ENCODE measurements at regions not wholly inside any gene's neighbourhood (a gene's known extent, or its start where the extent isn't known, plus 50 kb on each side); places are given as distances from the start of the nearest gene placed in this dataset.

DNA sequence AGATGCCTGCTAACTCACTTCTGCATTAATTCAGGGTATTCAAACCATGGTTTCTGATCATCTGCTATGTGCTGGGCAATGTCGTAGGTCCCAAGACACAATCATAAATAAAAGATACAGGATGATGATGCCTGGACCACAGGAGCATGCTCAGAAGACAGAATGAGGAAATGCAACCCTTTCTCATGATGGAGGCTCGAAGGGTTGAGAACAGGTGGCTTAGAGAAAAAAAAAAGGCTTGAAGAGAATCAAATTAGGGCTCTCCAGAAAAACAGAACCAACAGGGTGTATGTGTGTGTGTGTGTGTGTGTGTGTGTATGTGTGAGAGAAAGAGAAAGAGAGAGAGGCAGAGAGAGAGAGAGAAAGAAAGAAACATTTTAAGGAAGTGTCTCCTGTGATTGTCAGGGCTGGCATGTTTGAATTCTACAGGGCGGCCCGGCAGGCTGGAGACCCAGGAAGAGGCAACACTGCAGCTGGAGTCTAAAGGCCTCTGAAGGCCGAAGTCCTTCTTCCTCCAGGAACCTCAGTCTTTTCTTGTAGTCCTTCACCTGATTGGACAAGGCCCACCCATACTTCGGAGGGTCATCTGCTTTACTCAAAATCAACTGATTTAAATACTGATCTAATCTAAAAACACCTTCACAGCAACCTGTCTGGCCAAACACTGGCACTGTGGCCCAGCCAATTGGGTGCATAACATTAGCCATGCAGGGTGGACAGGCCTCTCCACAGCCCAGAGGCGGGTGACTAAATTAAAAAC lies 143.8 kb downstream of the ERMARD start:
- TF ChIP-seq POLR2A (IDR thresholded peaks at IDR 0.05) (no peak), EP300 (IDR thresholded peaks at IDR 0.05) (no peak)
- TF ChIP-seq, protein P1, sequence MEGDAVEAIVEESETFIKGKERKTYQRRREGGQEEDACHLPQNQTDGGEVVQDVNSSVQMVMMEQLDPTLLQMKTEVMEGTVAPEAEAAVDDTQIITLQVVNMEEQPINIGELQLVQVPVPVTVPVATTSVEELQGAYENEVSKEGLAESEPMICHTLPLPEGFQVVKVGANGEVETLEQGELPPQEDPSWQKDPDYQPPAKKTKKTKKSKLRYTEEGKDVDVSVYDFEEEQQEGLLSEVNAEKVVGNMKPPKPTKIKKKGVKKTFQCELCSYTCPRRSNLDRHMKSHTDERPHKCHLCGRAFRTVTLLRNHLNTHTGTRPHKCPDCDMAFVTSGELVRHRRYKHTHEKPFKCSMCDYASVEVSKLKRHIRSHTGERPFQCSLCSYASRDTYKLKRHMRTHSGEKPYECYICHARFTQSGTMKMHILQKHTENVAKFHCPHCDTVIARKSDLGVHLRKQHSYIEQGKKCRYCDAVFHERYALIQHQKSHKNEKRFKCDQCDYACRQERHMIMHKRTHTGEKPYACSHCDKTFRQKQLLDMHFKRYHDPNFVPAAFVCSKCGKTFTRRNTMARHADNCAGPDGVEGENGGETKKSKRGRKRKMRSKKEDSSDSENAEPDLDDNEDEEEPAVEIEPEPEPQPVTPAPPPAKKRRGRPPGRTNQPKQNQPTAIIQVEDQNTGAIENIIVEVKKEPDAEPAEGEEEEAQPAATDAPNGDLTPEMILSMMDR (IDR thresholded peaks at IDR 0.05), result no peak

Measured in upper lobe of left lung (tissue), 4 donors.